OCI-LY7 (cell line): ENCODE measurements at regions not wholly inside any gene's neighbourhood (a gene's known extent, or its start where the extent isn't known, plus 50 kb on each side); places are given as distances from the start of the nearest gene placed in this dataset.

ENCODE experiments used
- EZH2phosphoT487 ChIP-seq: fragments of 200-600 bp; sonication (generic); IDR thresholded peaks from 2 replicates; pipeline ENCODE4 v1.6.1; 2018; ENCODE audit warnings: low read depth, borderline replicate concordance, mild to moderate bottlenecking, mixed run types, antibody characterized with exemption, low read length, moderate library complexity, mixed read lengths
- TF ChIP-seq, protein P1 (sequence below): fragments of 200-600 bp; sonication (generic); conservative IDR thresholded peaks from 2 replicates; pipeline ENCODE4 v1.5.1; 2014; ENCODE audit warnings: mild to moderate bottlenecking, antibody characterized with exemption, low read length, moderate library complexity, mixed read lengths

DNA sequence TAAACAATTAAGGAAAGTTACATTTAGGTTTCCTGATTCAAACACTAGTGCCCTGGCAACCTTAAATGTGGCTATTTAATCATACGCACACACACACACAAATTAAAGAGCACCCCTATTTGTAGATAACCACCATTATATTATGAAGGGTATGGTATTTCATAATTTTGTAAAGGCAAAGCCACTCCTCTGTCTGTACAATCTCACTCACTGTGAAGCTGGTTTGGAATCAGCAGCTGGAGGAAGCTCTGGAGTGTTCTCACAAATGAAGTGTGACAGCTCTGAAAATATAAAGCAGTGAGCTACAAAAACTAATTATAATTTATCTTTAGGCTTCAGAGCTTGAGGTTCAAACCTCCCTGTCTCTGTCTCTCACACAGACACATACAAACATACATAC is 57.9 kb upstream of the KCNJ16 start:
- TF ChIP-seq, protein P1, sequence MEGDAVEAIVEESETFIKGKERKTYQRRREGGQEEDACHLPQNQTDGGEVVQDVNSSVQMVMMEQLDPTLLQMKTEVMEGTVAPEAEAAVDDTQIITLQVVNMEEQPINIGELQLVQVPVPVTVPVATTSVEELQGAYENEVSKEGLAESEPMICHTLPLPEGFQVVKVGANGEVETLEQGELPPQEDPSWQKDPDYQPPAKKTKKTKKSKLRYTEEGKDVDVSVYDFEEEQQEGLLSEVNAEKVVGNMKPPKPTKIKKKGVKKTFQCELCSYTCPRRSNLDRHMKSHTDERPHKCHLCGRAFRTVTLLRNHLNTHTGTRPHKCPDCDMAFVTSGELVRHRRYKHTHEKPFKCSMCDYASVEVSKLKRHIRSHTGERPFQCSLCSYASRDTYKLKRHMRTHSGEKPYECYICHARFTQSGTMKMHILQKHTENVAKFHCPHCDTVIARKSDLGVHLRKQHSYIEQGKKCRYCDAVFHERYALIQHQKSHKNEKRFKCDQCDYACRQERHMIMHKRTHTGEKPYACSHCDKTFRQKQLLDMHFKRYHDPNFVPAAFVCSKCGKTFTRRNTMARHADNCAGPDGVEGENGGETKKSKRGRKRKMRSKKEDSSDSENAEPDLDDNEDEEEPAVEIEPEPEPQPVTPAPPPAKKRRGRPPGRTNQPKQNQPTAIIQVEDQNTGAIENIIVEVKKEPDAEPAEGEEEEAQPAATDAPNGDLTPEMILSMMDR: no peak
- TF ChIP-seq EZH2phosphoT487: no peak
